ENCODE measurements at regions not wholly inside any gene's neighbourhood (a gene's known extent, or its start where the extent isn't known, plus 50 kb on each side); places are given as distances from the start of the nearest gene placed in this dataset.

- no peaks in the 10 kb centered on the region for H3K9me3 ChIP-seq (replicated peaks; ENCODE audit: control insufficient read depth, insufficient read depth, low read length)
- DNase-seq (ENCODE audit: low read depth, low spot score) (no peak), FAIRE-seq (no peak)
- peaks cover 18% of the 10 kb centered on the region for H3K4me1 ChIP-seq (ENCODE audit: control insufficient read depth, extremely low read depth, insufficient read depth, low read length)
- no peak overlapping the region for H3K27ac ChIP-seq (ENCODE audit: insufficient read depth, low read depth, low read length)
- intact Hi-C loops (cut with micrococcal nuclease) (no loop called here), dilution Hi-C loops (cut with MboI; ENCODE audit: extremely low pct_ligation_motif_present, low sequenced_read_pairs) (no loop called here)
- TF ChIP-seq CTCF (IDR thresholded peaks at IDR 0.05; ENCODE audit: extremely low read depth in 1 of 2, insufficient read depth in 1 of 2, low read depth in 1 of 2, low read length in 2 of 2) = no peak
- no peak overlapping the region for H3K9ac ChIP-seq (replicated peaks; ENCODE audit: extremely low read depth, insufficient read depth, low read length)
- no peaks in the 10 kb centered on the region for H3K36me3 ChIP-seq (ENCODE audit: control insufficient read depth in 2 of 2, extremely low read depth in 1 of 2, insufficient read depth in 2 of 2, low read length in 2 of 2)
- no peaks in the 10 kb centered on the region for H3K9me1 ChIP-seq (replicated peaks; ENCODE audit: control insufficient read depth, extremely low read depth, insufficient read depth, low read length)
- POLR2A ChIA-PET = no interaction called here
- CTCF ChIA-PET = no interaction called here
- H4K20me1 ChIP-seq (replicated peaks; ENCODE audit: control insufficient read depth, extremely low read depth, insufficient read depth, low read length) = no peaks in the 10 kb centered on the region
- H3K4me3 ChIP-seq (replicated peaks in 1 of 3; ENCODE audit: insufficient read depth in 1 of 3, low read depth in 1 of 3, low read length in 3 of 3) = no peak overlapping the region
- no peak overlapping the region for H2AFZ ChIP-seq (ENCODE audit: low read depth, low read length)
- BruUV-seq (replicated peaks) = no TSS peak
- no peaks in the 10 kb centered on the region for H3K27me3 ChIP-seq (ENCODE audit: control insufficient read depth in 2 of 2, insufficient read depth in 2 of 2, low read length in 2 of 2)
- no peaks in the 10 kb centered on the region for H3K79me2 ChIP-seq (ENCODE audit: control insufficient read depth, insufficient read depth, low read length)
- H3K4me2 ChIP-seq (ENCODE audit: insufficient read depth, low read length) = no peak overlapping the region
Observed at GRCh38 chr6:23319582-23319981, 750.2 kb downstream of the HDGFL1 start.

GRCh38 chr6:23320471-23321015 is 751.2 kb downstream of the HDGFL1 start:
- no peak for FAIRE-seq
- dilution Hi-C loops (cut with MboI; ENCODE audit: extremely low pct_ligation_motif_present, low sequenced_read_pairs) = no loop called here
- CTCF ChIA-PET = no interaction called here

More at GRCh38 chr6:23320471-23321015, 751.2 kb downstream of the HDGFL1 start:
- Histone ChIP-seq H2AFZ (ENCODE audit: low read depth, low read length) (no peak overlapping the region), H3K79me2 (ENCODE audit: control insufficient read depth, insufficient read depth, low read length) (no peaks in the 10 kb centered on the region), H3K4me2 (ENCODE audit: insufficient read depth, low read length) (no peak overlapping the region), H3K36me3 (ENCODE audit: control insufficient read depth in 2 of 2, extremely low read depth in 1 of 2, insufficient read depth in 2 of 2, low read length in 2 of 2) (no peaks in the 10 kb centered on the region), H3K27ac (ENCODE audit: insufficient read depth, low read depth, low read length) (no peak overlapping the region), H3K4me3 (replicated peaks in 1 of 3; ENCODE audit: insufficient read depth in 1 of 3, low read depth in 1 of 3, low read length in 3 of 3) (no peak overlapping the region), H3K9me1 (replicated peaks; ENCODE audit: control insufficient read depth, extremely low read depth, insufficient read depth, low read length) (no peaks in the 10 kb centered on the region), H3K4me1 (ENCODE audit: control insufficient read depth, extremely low read depth, insufficient read depth, low read length) (peaks cover 16% of the 10 kb centered on the region), H3K9me3 (replicated peaks; ENCODE audit: control insufficient read depth, insufficient read depth, low read length) (no peaks in the 10 kb centered on the region), H3K9ac (replicated peaks; ENCODE audit: extremely low read depth, insufficient read depth, low read length) (no peak overlapping the region), H4K20me1 (replicated peaks; ENCODE audit: control insufficient read depth, extremely low read depth, insufficient read depth, low read length) (no peaks in the 10 kb centered on the region), H3K27me3 (ENCODE audit: control insufficient read depth in 2 of 2, insufficient read depth in 2 of 2, low read length in 2 of 2) (no peaks in the 10 kb centered on the region)
- no TSS peak for BruUV-seq (replicated peaks)
- POLR2A ChIA-PET = no interaction called here
- DNase-seq (ENCODE audit: low read depth, low spot score) = no peak
- intact Hi-C loops (cut with micrococcal nuclease) = no loop called here
- TF ChIP-seq MAX (IDR thresholded peaks at IDR 0.05; ENCODE audit: insufficient read depth, insufficient read length) = no peak
- no peak for TF ChIP-seq POLR2A (IDR thresholded peaks at IDR 0.05; ENCODE audit: low read depth, low read length)
- TF ChIP-seq POLR2AphosphoS5 (IDR thresholded peaks at IDR 0.05; ENCODE audit: insufficient read depth, low read depth, low read length) = no peak
- TF ChIP-seq MYC (IDR thresholded peaks at IDR 0.05; ENCODE audit: low read depth, low read length) = no peak
- no peak for TF ChIP-seq JUN (IDR thresholded peaks at IDR 0.05; ENCODE audit: borderline replicate concordance, insufficient read depth, insufficient read length, low read depth)
- TF ChIP-seq CTCF (IDR thresholded peaks at IDR 0.05; ENCODE audit: extremely low read depth in 1 of 2, insufficient read depth in 1 of 2, low read depth in 1 of 2, low read length in 2 of 2) = no peak
- TF ChIP-seq GATA2 (IDR thresholded peaks at IDR 0.05; ENCODE audit: insufficient read depth, insufficient read length, low read depth, low read length) = no peak
